PC-9 (cell line): ENCODE measurements at regions not wholly inside any gene's neighbourhood (a gene's known extent, or its start where the extent isn't known, plus 50 kb on each side); places are given as distances from the start of the nearest gene placed in this dataset.

Experiments used
- EZH2 ChIP-seq: fragments of 200-600 bp; sonication (generic); IDR thresholded peaks from 2 replicates; pipeline ENCODE4 v1.8.0; 2017; ENCODE audit warnings: antibody characterized with exemption, low read depth
- TF ChIP-seq, protein P1 (sequence below): fragments of 200-600 bp; sonication (generic); conservative IDR thresholded peaks from 2 replicates; pipeline ENCODE4 v1.6.1; 2017; ENCODE audit warnings: mixed run types, antibody characterized with exemption, mild to moderate bottlenecking, moderate library complexity

DNA sequence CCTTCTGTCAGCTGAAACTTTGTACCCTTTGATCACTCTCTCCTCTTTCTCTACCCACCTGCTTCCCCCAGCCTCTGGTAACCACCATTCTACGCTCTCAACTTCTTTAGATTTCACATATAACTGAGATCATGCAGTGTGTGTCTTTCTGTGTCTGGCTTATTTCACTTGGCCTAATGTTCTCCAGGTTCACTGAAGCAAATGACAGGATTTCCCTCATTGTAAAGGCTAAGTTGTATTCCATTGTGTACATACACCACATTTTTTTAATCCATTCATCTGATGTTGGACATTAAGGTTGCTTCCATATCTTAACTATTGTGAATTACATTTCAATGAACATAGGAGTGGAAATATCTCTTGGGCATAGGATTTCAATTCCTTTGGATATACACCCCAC, 207.6 kb downstream of the MIAT start:
- TF ChIP-seq, protein P1, sequence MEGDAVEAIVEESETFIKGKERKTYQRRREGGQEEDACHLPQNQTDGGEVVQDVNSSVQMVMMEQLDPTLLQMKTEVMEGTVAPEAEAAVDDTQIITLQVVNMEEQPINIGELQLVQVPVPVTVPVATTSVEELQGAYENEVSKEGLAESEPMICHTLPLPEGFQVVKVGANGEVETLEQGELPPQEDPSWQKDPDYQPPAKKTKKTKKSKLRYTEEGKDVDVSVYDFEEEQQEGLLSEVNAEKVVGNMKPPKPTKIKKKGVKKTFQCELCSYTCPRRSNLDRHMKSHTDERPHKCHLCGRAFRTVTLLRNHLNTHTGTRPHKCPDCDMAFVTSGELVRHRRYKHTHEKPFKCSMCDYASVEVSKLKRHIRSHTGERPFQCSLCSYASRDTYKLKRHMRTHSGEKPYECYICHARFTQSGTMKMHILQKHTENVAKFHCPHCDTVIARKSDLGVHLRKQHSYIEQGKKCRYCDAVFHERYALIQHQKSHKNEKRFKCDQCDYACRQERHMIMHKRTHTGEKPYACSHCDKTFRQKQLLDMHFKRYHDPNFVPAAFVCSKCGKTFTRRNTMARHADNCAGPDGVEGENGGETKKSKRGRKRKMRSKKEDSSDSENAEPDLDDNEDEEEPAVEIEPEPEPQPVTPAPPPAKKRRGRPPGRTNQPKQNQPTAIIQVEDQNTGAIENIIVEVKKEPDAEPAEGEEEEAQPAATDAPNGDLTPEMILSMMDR = no peak
- no peak for TF ChIP-seq EZH2
